ENCODE measurements at regions not wholly inside any gene's neighbourhood (a gene's known extent, or its start where the extent isn't known, plus 50 kb on each side); places are given as distances from the start of the nearest gene placed in this dataset.

- Histone ChIP-seq H3K27me3 (no peaks in the 10 kb centered on the region), H3K9me3 (peaks cover 0 to 3% (median 0%) of the 10 kb centered on the region in 4 donors), H3K27ac (no peak overlapping the region), H3K4me1 (peaks cover 4 to 12% (median 7%) of the 10 kb centered on the region in 4 donors), H3K36me3 (no peaks in the 10 kb centered on the region), H3K4me3 (no peak overlapping the region)
- TF ChIP-seq POLR2AphosphoS5 (IDR thresholded peaks at IDR 0.05) = no peak
- no peak for TF ChIP-seq POLR2A (IDR thresholded peaks at IDR 0.05)
- TF ChIP-seq CTCF (IDR thresholded peaks at IDR 0.05) = no peak
- TF ChIP-seq EP300 (IDR thresholded peaks at IDR 0.05) = no peak
- ATAC-seq (ENCODE audit: low FRiP score in 2 of 2) (no peak), DNase-seq (no peak)
- 63 to 80% methylated on average over 3 to 4 of the region's 4 CpGs for WGBS, 2 donors
These were observed 90.1 kb upstream of the FOXC1 start for GRCh38 chr6:1519597-1519996.

GRCh38 chr6:1522779-1523178 lies 86.9 kb upstream of the FOXC1 start:
- DNase-seq = no peak
- Histone ChIP-seq H3K4me3 (no peak overlapping the region), H3K4me1 (peaks cover 12 to 31% (median 25%) of the 10 kb centered on the region in 4 donors), H3K27ac (no peak overlapping the region), H3K36me3 (no peaks in the 10 kb centered on the region), H3K9me3 (no peaks in the 10 kb centered on the region), H3K27me3 (no peaks in the 10 kb centered on the region)
- 56 to 62% methylated on average over 6 to 7 of the region's 7 CpGs for WGBS, 2 donors
- ATAC-seq (ENCODE audit: low FRiP score in 2 of 2) = no peak
- TF ChIP-seq EP300 (IDR thresholded peaks at IDR 0.05) (no peak), CTCF (IDR thresholded peaks at IDR 0.05) (no peak)

DNA sequence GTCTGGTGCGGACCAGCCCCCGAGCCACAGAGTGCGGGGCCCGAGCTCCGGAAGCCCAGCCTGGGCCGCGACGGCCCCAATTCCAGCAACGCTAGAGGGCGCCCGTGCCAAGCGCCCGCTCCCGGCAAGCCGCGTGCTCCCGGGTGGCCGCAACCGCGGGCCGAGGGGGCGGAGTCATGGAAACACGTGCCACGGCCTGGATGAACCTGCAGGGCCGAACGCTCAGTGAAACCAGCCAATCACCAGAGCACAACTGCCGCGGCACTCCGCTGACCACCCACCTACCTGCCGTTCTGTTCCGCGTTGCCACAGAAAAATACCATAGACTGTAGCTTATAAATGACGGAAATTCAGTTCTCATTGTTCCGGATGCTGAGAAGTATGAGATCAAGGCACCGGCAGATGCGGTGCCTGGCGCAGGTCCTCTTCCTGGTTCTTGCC lies 85.7 kb upstream of the FOXC1 start:
- peak in 5 of 6 experiments; percentile 25 to 74 (median 65) for TF ChIP-seq CTCF (IDR thresholded peaks at IDR 0.05)
- TF ChIP-seq EP300 (IDR thresholded peaks at IDR 0.05) = no peak
- ATAC-seq (ENCODE audit: low FRiP score in 2 of 2) = peak in 1 of 2 donors; percentile 78
- DNase-seq = peak; percentile 64 to 94
- Histone ChIP-seq H3K27me3 (no peaks in the 10 kb centered on the region), H3K4me3 (peak overlapping the region in 2 of 4 donors; percentile 19 to 20), H3K27ac (peak overlapping the region in 2 of 4 donors; percentile 66 to 76), H3K36me3 (no peaks in the 10 kb centered on the region), H3K9me3 (no peaks in the 10 kb centered on the region), H3K4me1 (peaks cover 12 to 31% (median 25%) of the 10 kb centered on the region in 4 donors)
- 28 to 64% methylated on average over 10 to 20 of the region's 37 CpGs for WGBS, 2 donors

DNA sequence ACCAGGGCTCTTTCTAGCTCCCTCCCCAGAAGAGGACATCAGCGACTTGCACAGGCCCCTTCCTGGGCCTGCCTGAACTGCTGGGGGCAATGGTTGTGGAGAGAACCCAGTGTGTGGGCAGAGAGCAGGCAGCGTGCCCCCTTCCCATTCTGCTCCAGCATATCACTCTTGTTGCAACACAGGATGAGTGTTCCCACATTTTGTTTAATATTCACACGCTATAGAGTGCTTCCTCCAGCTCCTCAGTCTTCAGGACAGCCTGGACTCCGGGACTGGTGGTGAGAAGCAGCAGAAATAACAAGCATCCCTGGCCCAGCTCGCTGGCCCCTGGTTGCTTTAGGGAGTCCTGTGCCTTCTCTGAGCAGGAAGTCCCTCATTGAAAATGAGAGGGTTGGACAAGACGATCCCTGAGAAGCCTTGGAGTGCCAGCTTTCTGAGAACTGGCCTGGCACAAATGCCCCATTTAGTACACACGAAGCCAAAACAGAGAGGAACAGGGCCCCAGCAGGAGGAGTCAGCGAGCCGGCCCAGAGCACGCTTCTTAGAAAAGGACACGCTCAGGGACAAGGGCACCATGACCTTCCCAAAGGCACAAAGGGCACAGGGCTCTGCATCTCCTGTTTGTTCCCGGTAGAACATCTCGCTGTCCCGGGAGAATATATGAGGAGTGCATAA lies 84.2 kb upstream of the FOXC1 start:
- peaks cover 12 to 31% (median 25%) of the 10 kb centered on the region in 4 donors for H3K4me1 ChIP-seq
- ATAC-seq (ENCODE audit: low FRiP score in 2 of 2) (no peak), DNase-seq (peak in 1 of 2 donors; percentile 58)
- no peak overlapping the region for H3K4me3 ChIP-seq
- no peaks in the 10 kb centered on the region for H3K9me3 ChIP-seq
- no peaks in the 10 kb centered on the region for H3K27me3 ChIP-seq
- H3K27ac ChIP-seq = peak overlapping the region in 2 of 4 donors; percentile 65 to 79
- H3K36me3 ChIP-seq = no peaks in the 10 kb centered on the region
- TF ChIP-seq POLR2A (IDR thresholded peaks at IDR 0.05) (no peak), CTCF (IDR thresholded peaks at IDR 0.05) (no peak), EP300 (IDR thresholded peaks at IDR 0.05) (no peak), POLR2AphosphoS5 (IDR thresholded peaks at IDR 0.05) (no peak)
- 72 to 74% methylated on average over 14 of the region's 14 CpGs for WGBS, 2 donors

Data from upper lobe of left lung (tissue), 6 donors.